ENCODE measurements at regions not wholly inside any gene's neighbourhood (a gene's known extent, or its start where the extent isn't known, plus 50 kb on each side); places are given as distances from the start of the nearest gene placed in this dataset.

DNA sequence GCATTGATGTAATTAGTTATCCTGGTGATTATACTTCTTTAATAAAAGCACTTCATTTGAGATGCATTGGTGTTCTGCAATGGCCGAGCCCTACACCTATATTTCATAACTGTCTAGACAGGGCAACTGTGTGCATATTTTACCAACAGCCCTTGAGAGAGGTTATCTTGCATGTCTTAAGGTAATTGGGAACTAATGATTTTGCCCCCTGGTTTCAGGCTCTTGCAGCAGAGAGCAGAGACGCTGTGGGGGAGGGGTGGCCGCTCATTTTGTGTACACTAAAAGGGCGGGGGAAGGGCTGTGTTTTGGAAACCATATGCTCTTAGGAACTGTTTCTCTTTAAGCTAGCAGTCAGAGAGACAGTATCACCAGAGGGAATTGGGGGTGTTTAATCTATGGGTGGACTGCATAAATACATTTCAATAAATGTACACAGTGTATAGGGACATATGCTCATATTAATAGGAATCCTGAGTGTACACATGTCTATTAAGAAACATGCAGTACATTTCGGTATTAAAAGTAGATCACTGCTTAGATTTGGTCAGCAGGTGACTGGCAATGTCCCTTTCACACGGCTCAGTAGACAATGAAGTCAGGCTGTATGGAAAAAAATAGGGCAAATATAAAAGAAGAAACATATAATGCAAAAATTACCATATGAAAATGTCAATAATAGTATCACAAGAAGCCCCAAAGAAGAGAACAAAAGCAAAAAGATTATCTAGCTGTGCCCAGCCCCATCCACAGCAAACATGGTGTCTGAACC, 402.9 kb upstream of the CITED2 start:
- no peak for ATAC-seq (ENCODE audit: low read depth)
- Mint-ChIP-seq H3K4me3 (no peak overlapping the region), H3K9me3 (no peaks in the 10 kb centered on the region), H3K4me1 (no peaks in the 10 kb centered on the region), H3K27me3 (no peaks in the 10 kb centered on the region), H3K27ac (no peak overlapping the region), H3K36me3 (no peaks in the 10 kb centered on the region)
- POLR2A ChIA-PET: no interaction called here
- DNase-seq: no peak

DNA sequence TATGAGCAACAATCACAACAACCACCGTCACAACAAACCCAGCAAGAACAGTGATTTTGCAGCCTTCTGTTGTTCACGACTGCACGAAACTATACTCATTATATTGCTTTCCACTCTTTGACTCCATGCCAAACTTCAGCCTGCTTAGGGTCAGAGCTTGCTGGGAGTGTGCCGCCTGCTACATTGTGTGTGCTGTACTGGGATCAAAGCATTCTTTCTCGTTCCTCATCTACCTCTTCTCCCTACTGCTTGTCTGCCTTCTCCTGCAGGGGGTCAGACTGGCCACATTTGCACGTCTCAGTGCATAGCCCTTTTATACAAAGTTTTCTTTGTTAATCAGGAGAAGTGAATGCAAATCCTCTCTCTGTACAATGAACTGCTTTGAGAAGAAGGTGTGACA, 401.6 kb upstream of the CITED2 start:
- DNase-seq (no peak), ATAC-seq (ENCODE audit: low read depth) (no peak)
- POLR2A ChIA-PET: no interaction called here
- no peaks in the 10 kb centered on the region for H3K9me3 Mint-ChIP-seq
- no peaks in the 10 kb centered on the region for H3K27me3 Mint-ChIP-seq
- H3K36me3 Mint-ChIP-seq: no peaks in the 10 kb centered on the region
- H3K4me3 Mint-ChIP-seq: no peak overlapping the region
- H3K27ac Mint-ChIP-seq: no peak overlapping the region
- no peaks in the 10 kb centered on the region for H3K4me1 Mint-ChIP-seq

DNA sequence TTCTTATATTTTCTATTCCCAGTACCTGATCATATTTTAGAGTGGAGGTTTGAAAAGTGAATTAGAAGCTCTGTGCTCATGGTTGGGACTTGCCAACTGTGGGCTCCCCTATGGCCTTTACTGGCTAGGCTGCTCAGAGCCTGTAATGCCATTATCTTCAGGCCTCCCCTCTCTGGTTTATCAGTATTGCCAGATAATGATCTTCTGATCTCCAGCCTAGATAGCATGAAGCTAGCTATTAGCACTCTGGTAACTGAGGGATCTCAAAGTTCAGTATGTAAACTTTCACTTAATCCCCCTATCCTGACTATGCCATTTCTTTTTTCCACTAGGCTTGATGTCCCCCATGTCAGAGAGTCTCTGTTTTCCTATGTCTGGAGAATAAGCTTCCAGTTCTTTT, 393.7 kb upstream of the CITED2 start:
- Mint-ChIP-seq H3K27ac (no peak overlapping the region), H3K4me3 (no peak overlapping the region), H3K9me3 (no peaks in the 10 kb centered on the region), H3K27me3 (no peaks in the 10 kb centered on the region), H3K36me3 (no peaks in the 10 kb centered on the region), H3K4me1 (peaks cover 5% of the 10 kb centered on the region)
- ATAC-seq (ENCODE audit: low read depth): no peak
- no peak for DNase-seq
- POLR2A ChIA-PET: no interaction called here

GRCh38 chr6:139766796-139767195, 392.3 kb upstream of the CITED2 start:
- no peak for ATAC-seq (ENCODE audit: low read depth)
- POLR2A ChIA-PET: no interaction called here
- Mint-ChIP-seq H3K27ac (no peak overlapping the region), H3K9me3 (no peaks in the 10 kb centered on the region), H3K36me3 (no peaks in the 10 kb centered on the region), H3K4me3 (no peak overlapping the region), H3K27me3 (no peaks in the 10 kb centered on the region), H3K4me1 (peaks cover 5% of the 10 kb centered on the region)
- DNase-seq: no peak

GRCh38 chr6:139765825-139766285, 391.4 kb upstream of the CITED2 start:
- POLR2A ChIA-PET: no interaction called here
- Mint-ChIP-seq H3K4me1 (peaks cover 5% of the 10 kb centered on the region), H3K4me3 (no peak overlapping the region), H3K9me3 (no peaks in the 10 kb centered on the region), H3K27ac (no peak overlapping the region), H3K36me3 (no peaks in the 10 kb centered on the region), H3K27me3 (no peaks in the 10 kb centered on the region)
- DNase-seq: no peak
- no peak for ATAC-seq (ENCODE audit: low read depth)

DNA sequence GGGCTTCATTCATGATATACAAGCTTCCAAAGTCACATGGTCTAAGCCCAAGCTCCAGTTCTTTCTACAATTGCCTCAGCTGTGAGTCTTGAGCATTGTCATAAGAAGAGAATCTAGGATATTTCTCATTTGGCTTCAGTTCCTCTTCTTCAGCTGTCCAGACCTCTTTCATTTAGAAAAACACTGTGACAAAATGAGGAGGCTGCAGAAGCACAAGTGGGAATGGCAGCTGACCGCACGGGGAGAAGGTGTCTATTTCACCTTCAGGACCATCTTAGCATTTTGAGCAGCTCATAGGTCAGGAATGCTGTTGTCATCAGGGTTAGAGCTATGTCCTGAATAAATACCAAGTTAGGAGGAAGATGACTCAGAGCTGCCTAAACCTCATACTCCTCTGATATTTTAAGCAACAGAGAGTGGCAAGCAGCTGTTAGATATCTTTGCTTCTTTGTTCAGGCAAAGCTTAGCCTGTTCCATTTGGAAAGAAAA, 390.1 kb upstream of the CITED2 start:
- POLR2A ChIA-PET: no interaction called here
- H3K9me3 Mint-ChIP-seq: no peaks in the 10 kb centered on the region
- ATAC-seq (ENCODE audit: low read depth) (peak; percentile 50), DNase-seq (no peak)
- H3K27ac Mint-ChIP-seq: no peak overlapping the region
- no peak overlapping the region for H3K4me3 Mint-ChIP-seq
- H3K27me3 Mint-ChIP-seq: no peaks in the 10 kb centered on the region
- peaks cover 5% of the 10 kb centered on the region for H3K4me1 Mint-ChIP-seq
- H3K36me3 Mint-ChIP-seq: no peaks in the 10 kb centered on the region

- POLR2A ChIA-PET: no interaction called here
- H3K27ac Mint-ChIP-seq: no peak overlapping the region
These were observed 389.2 kb upstream of the CITED2 start for GRCh38 chr6:139763468-139764210.

GRCh38 chr6:139762587-139763031, 388.2 kb upstream of the CITED2 start:
- ATAC-seq (ENCODE audit: low read depth) (no peak), DNase-seq (no peak)
- Mint-ChIP-seq H3K36me3 (no peaks in the 10 kb centered on the region), H3K9me3 (no peaks in the 10 kb centered on the region), H3K27me3 (no peaks in the 10 kb centered on the region), H3K4me3 (no peak overlapping the region), H3K4me1 (peaks cover 5% of the 10 kb centered on the region), H3K27ac (no peak overlapping the region)
- POLR2A ChIA-PET: no interaction called here

More at GRCh38 chr6:139763468-139764210, 389.2 kb upstream of the CITED2 start:
- Mint-ChIP-seq H3K9me3 (no peaks in the 10 kb centered on the region), H3K4me3 (no peak overlapping the region), H3K36me3 (no peaks in the 10 kb centered on the region), H3K27me3 (no peaks in the 10 kb centered on the region), H3K4me1 (peaks cover 5% of the 10 kb centered on the region)
- ATAC-seq (ENCODE audit: low read depth): no peak
- no peak for DNase-seq

- peaks cover 5% of the 10 kb centered on the region for H3K4me1 Mint-ChIP-seq
- no peaks in the 10 kb centered on the region for H3K27me3 Mint-ChIP-seq
- no peaks in the 10 kb centered on the region for H3K9me3 Mint-ChIP-seq
- DNase-seq: no peak
- H3K4me3 Mint-ChIP-seq: no peak overlapping the region
- H3K36me3 Mint-ChIP-seq: no peaks in the 10 kb centered on the region
- no peak overlapping the region for H3K27ac Mint-ChIP-seq
- POLR2A ChIA-PET: no interaction called here
- ATAC-seq (ENCODE audit: low read depth): no peak
These were observed 385.7 kb upstream of the CITED2 start for GRCh38 chr6:139760128-139760527.

DNA sequence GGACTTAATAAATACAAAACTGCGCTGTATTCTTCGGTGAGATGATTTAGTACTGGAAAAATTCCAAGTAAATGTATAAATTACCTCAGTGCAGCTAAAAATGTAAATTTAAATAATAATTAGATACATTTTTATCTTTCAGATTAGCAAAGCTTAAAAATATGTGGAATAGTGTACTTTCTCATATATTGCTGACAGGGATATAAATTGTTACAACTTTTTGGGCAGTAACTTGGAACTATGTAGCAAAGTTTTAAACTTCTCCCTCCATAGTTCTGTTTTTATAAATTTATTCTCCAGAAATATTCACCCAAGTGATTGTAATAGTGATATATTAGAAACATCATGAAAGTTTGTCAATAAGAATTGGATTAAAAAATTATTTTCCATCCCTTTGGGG, 384.6 kb upstream of the CITED2 start:
- POLR2A ChIA-PET: no interaction called here
- no peak overlapping the region for H3K27ac Mint-ChIP-seq
- H3K27me3 Mint-ChIP-seq: no peaks in the 10 kb centered on the region
- no peaks in the 10 kb centered on the region for H3K4me1 Mint-ChIP-seq
- H3K9me3 Mint-ChIP-seq: no peaks in the 10 kb centered on the region
- DNase-seq (no peak), ATAC-seq (ENCODE audit: low read depth) (no peak)
- H3K4me3 Mint-ChIP-seq: no peak overlapping the region
- no peaks in the 10 kb centered on the region for H3K36me3 Mint-ChIP-seq

- Mint-ChIP-seq H3K27me3 (no peaks in the 10 kb centered on the region), H3K36me3 (no peaks in the 10 kb centered on the region), H3K27ac (no peak overlapping the region), H3K4me3 (no peak overlapping the region), H3K4me1 (no peaks in the 10 kb centered on the region), H3K9me3 (no peaks in the 10 kb centered on the region)
- no peak for ATAC-seq (ENCODE audit: low read depth)
- POLR2A ChIA-PET: no interaction called here
- DNase-seq: no peak
These were observed 383.8 kb upstream of the CITED2 start for GRCh38 chr6:139758209-139758611.

GRCh38 chr6:139757784-139758183, 383.3 kb upstream of the CITED2 start:
- Mint-ChIP-seq H3K4me1 (no peaks in the 10 kb centered on the region), H3K4me3 (no peak overlapping the region)
- POLR2A ChIA-PET: no interaction called here

DNA sequence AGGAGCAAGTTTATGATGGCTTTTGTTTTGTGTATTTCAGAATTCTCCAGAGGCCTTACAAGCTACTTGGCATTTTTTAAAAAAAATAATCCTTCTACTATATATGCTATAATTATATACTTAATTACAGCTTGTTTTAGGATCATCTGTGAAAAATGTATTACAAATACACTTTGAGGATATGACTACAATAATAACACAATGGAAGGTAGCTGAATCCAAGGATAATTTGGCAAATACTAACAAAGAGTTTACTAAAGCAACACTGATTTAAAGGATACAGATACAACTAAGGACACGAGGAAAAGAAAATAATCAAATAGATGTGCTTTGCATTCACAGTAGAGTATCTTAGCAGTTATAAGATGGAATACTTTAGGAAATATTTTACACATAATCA, 381.9 kb upstream of the CITED2 start:
- no peaks in the 10 kb centered on the region for H3K27me3 Mint-ChIP-seq

More at GRCh38 chr6:139757784-139758183, 383.3 kb upstream of the CITED2 start:
- no peaks in the 10 kb centered on the region for H3K27me3 Mint-ChIP-seq
- H3K36me3 Mint-ChIP-seq: no peaks in the 10 kb centered on the region
- no peak for DNase-seq
- no peak overlapping the region for H3K27ac Mint-ChIP-seq
- H3K9me3 Mint-ChIP-seq: no peaks in the 10 kb centered on the region
- ATAC-seq (ENCODE audit: low read depth): no peak

More for the DNA sequence above, 381.9 kb upstream of the CITED2 start:
- POLR2A ChIA-PET: no interaction called here
- Mint-ChIP-seq H3K4me1 (no peaks in the 10 kb centered on the region), H3K36me3 (no peaks in the 10 kb centered on the region), H3K4me3 (no peak overlapping the region), H3K27ac (no peak overlapping the region), H3K9me3 (no peaks in the 10 kb centered on the region)
- ATAC-seq (ENCODE audit: low read depth) (no peak), DNase-seq (no peak)

Measured in activated naive CD8-positive, alpha-beta T cell treated with anti-CD3 and anti-CD28 coated beads, Interleukin-2, amount 10 ng/mL, durations not matched to agents 7 days and 5 days (primary cell).